ENCODE measurements at regions not wholly inside any gene's neighbourhood (a gene's known extent, or its start where the extent isn't known, plus 50 kb on each side); places are given as distances from the start of the nearest gene placed in this dataset.

DNA sequence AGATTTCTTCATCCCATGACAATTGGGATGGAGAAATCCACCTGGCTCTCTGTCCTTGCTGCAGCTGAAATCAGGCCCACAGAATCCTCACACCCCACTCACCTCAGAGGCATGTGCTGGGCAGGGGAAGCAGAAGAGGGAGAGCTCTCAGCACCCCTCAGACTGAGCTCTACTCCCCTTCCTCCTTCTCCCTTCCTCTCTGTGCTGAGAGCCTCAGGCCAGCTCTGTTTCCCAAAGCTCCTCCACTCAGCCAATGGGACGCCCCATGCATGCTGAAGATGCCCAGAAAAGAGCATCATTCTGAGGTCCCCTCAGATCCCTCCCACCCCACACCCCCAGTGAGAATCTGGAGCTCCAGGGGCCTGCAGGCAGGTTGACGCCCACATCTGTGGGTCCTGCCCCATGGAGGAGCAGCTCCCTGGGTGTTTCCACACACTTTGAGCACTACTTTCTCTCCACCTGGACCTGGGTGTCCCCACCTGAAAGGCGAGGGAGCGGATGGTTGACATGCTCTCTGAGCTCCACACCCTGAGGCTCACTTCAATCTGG, 637.7 kb upstream of the ID2 start:
- no peak for DNase-seq (ENCODE audit: low read depth in 3 of 3)

DNA sequence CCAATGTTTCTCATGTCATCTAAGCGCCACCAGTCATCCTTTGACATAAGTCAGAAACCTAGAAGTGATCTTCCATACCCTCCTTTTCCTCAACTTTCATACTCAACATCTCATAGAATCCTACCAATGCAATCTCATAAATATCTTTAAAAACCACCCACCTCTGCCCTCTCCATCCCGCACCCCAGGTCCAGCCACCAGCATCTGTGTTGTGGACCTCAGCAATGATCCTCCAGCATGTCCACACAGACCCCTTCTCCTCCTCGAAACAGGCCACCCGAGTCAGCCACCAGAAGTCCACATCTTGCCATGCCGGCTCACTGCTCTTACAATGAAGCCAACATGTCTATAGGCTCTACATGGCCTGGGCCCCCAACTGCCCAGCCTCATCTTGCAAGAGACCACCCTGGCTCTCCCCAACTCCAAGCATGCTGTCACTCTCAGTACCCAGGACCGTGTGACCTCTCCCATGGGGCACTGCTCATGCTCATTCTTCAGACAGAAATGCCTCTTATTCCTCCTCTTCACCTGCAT, 636.7 kb upstream of the ID2 start:
- DNase-seq (ENCODE audit: low read depth in 3 of 3), result no peak

DNA sequence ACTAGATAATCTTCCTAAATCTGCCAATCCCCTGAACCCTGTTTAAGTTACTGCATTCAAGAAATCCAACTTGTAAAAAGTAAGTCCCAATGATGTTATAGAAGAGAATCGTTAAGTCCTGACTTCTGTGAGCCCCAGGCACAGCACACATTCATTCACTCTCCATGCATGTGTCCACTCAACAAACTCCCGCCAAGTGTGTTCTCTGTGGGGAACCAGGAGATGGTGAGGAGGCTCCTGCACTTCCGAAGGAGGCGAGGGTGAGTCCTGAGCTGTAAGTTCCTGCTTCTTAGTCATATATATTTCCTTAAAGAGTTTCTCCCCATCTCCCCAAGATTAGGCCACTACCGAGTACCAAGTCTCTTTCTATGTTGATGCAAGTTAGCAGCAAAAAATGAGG, 635.0 kb upstream of the ID2 start:
- no peak for DNase-seq (ENCODE audit: low read depth in 3 of 3)

DNA sequence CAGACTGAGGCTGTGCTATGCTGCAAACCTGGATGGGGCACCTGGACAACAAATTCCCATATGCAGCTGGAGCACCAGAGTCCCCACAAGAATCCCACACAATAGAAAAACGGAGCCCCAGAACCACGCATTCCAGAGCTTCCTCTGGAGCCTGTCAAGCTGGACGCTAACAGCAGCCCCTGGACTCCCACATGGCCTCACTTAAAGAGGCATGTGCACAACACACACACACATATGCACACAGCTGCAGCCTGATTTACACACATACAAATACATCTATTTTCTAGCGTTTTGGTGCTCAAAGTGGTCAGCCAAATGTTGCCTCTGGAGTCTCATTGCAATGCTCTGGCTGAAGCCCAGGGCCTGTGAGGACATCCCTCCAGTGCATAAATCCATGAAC, 632.7 kb upstream of the ID2 start:
- DNase-seq (ENCODE audit: low read depth in 3 of 3), result no peak

DNA sequence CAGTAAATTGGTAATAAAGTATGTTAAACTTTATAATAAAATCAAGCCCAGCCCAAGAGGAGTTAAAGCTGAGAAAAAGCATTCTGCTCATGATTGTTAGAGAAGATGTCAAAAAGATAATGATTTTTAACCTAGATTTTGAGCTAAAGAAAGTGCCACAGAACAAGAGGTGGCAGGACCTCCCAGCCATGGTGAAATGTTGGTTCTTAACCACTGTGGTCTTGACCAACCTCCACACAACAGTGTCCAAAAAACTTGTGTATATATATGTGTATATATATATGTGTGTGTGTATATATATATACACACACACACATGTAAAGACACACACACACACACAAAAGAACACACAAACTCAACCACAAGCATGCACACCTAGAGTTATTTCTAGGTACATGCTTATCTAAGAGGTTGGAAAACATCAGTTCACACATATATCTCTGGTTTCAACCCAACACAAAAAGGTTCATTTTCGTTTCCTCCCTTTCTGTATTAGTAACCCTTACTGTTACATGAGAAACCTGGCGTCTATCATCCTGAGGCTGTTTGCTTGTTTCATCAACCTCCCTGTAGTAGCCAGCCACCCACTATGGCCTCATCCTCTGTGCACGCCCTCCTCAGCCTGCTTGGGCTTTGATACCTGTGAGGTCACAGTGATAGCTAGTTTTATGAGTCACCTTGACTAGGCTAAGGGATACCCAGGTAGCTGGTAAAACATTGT, 631.8 kb upstream of the ID2 start:
- DNase-seq (ENCODE audit: low read depth in 3 of 3), result peak in 1 of 3 experiments; percentile 18

DNA sequence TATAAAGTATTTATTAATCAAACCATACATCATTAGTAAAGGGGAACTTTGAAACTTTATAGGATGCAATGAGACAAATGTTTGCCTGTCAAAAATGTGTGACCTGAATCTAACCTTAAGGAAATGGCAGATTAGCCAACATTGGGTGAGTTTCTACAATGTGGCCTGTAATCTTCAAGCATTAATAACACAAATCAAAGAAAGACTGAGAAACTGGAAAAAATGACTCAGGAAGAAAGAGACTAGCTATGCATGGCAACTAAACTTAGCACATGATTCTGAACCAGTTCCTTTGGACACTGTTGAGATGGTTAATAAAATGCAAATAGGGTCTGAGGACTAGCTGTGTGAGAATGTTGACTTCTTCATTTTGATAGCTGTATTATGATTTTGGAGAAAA, 628.6 kb upstream of the ID2 start:
- DNase-seq (ENCODE audit: low read depth in 3 of 3), result no peak

DNA sequence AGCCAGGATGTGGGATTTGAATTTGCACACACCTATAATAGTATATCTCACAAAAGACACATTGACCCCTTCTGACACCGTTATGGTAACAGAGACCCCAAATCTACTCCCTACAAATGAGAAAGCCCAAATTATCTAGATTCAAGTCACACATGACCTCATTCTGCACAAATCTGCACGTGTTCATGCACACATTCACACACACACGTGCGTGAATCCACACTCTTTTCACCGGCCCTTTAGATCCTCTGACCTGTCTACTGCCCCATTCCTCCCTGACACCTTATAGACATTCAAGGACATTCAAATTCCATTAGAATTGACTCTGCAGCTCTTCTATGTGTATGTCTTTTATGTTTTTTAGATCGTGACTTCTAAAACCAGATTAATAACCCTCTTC, 627.8 kb upstream of the ID2 start:
- DNase-seq (ENCODE audit: low read depth in 3 of 3), result no peak

DNA sequence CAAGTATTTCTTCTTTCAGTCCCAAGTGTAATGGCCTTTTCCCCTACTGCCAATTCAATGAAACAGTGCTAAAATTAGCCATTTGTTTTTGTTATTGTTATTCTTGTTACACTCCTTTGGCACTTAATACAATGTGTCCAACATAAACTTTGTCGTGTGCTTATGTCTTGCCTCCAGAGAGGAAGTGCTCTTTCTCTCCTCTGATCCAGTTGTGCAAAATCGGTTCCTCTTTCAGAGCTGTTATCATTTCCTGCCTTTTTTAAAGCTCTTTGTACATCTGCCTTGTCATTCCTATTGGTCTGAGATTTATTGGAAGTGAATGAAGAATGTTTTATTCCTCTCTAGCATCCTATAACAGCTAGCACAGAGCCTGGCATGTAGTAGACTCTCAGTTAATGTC, 623.2 kb upstream of the ID2 start:
- DNase-seq (ENCODE audit: low read depth in 3 of 3), result no peak

DNA sequence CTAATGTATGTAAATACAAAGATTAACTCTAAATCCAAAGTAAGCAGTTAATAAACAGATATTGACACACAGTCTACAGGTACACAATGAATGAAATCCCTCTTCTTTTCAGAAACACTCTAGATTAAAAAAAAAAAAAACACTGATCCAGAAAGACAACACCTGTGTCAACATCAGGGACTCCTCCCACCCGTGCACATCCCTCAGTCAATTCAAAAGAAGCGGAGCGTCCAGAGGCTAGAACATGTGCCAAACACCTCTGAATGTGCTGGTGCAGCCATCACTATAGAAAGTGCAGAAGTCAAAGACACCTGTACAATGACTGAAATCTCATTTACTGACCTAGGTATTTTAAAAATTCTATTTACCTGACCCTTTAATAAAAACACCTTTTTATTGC, 622.6 kb upstream of the ID2 start:
- no peak for DNase-seq (ENCODE audit: low read depth in 3 of 3)

DNA sequence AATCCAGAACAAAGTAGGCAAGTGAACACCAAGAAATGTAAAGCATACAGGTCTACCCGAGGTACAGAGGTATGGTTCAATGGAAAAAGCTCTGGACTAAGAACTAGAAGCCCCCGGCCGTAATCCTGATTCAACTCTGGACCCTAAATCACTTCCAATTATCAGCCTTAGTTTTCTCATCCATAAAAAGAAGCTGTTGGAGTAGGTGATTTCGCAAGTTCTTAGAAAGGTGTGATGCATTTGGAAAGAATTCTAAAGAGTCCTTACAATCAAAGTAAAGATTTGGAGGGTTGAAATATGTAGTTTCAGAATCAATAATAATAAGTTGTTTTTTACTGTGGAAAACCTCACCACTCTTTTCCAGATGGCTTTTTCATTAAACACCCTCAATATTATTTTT, 622.1 kb upstream of the ID2 start:
- DNase-seq (ENCODE audit: low read depth in 3 of 3), result no peak

DNA sequence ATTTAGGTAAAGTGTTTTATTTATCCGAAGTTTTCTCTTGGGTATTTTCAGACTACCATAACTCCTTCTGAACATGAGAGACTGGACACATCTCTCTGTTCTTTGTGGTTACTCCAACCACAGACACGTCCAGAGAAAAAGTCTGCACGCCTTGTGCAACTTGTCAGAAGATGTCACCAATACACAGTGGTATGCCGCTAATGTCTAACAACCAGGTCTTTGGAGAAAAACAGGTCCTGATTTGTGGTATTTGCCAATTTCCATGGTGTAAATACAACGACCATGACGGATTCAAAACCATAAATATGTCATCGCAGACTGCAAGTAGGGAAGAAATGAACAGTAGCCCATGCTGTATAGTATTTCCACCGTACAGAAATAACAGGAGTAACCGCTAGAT, 620.6 kb upstream of the ID2 start:
- no peak for DNase-seq (ENCODE audit: low read depth in 3 of 3)

DNA sequence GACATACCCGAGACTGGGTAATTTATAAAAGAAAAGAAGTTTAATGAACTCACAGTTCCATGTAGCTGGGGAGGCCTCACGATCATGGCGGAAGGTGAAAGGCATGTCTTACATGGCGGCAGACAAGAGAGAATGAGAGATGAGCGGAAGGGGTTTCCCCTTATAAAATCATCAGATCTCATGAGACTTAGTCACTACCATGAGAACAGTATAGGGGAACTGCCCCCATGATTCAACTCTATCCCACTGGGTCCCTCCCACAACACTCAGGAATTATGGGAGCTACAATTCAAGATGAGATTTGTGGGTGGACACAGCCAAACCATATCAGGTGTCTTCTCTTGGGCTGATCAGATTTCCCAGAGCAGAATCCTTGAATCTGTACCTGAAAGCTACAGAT, 617.3 kb upstream of the ID2 start:
- DNase-seq (ENCODE audit: low read depth in 3 of 3), result no peak

DNA sequence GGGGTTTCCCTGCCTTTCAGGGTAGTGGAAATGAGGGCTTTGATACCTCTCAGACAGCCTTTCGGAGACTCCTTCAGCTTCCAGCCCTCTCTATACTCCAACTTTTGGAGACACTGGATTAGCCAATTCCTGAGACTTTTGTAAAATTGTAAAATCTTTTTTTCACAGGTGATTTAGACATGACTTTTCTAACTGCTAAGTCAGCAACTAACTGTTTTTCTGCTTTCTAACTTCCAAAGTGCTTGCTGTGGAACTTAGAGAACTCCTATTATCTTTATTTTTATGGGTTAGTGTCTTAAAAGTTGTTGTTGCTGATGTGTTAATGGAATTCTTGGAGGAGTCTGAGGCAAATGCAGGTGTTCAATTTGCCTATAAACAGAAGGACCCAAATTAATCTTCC, 616.7 kb upstream of the ID2 start:
- no peak for DNase-seq (ENCODE audit: low read depth in 3 of 3)

DNA sequence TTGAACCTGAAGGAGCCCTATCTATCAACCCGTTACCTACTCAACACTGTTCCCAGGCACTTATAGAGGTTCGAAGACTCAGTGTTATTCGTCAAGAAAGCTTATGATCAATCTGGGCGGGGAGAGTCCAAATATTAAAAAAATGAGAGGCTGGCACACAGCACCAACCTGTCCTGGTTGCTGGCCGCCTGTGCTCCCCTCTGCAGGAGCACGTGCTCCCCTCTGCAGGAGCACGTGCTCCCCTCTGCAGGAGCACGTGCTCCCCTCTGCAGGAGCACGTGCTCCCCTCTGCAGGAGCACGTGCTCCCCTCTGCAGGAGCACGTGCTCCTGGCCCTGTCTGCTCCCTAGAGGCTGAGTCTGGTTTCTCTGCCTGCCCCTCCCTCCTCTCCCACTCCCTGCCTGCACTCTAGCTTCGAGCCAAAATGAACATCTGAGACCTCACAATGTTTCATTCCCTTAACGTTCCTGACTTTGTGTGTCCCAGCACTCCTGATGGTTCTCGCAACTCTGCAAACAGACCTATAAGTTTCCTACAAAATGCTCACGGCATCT, 614.0 kb upstream of the ID2 start:
- DNase-seq (ENCODE audit: low read depth in 3 of 3), result no peak

DNA sequence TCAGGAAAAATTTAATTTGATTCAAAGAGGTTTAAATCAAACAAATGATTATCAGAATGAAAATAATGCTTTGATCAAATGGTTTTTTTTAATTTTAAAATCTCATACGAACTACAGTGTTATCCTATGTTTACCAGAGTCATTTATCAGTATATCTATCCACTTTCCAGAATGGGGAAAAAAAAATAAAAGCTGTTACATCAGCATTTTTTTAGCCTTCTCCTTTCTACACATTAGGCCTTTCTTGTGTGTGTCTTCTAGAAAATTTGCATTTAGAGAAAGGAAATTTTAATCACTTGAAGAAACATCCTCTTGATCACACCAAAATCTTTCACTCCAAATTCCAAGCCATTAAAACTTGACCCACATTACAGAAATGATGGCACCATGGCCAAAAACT, 608.9 kb upstream of the ID2 start:
- DNase-seq (ENCODE audit: low read depth in 3 of 3), result no peak

DNA sequence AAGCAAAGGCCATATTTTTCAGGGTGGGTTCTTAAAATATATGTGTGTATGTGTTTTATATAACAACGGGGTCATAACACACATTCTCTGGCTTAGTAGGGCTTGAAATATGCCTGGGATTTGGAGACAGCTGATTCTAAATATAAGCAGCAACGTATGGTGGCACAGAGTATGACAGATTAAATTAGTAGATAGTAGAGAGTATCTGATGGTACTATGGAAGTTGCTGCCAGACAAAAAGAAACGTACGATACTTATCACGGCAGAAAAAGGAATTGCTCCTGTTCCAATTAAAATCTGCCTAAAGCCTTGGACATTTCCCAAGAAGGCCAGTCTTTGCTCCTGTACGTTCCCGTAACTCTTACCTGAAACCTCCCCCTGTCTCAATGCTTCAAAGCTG, 607.9 kb upstream of the ID2 start:
- no peak for DNase-seq (ENCODE audit: low read depth in 3 of 3)

DNA sequence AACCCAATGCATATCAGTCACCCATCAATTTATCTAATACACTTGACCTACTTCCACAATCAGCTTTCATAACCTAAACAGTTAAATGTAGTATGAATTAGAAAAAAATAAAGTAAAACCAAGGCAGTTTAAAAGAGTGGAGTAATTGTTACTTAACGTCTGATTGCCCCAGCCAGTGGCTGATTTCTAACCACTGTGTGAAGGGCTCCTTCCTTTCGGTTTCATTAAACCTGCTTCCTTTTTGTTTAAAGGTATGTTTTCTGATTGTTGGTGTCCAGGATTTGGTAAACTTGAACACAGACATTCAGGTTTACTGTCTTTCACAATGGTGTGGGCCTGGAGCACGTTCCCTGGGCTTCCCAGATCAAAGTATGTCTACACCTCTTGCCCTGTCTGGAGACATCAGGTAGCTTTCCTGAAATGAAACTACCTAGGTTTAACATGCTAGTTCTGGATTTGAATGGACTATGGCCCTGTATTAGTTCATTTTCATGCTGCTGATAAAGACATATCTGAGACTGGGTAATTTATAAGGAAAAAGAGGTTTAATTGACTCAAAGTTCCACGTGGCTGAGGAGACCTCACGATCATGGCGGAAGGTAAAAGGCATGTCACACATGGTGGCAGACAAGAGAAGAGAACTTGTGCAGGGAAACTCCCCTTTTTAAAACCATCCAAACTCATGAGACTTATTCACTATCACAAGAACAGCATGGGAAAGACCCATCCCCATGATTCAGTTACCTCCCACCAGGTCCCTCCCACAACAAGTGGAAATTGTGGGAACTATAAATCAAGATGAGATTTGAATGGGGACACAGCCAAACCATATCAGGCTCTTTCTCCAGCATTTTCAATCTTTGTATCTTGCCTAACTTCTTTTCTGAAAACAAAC, 605.2 kb upstream of the ID2 start:
- no peak for DNase-seq (ENCODE audit: low read depth in 3 of 3)

DNA sequence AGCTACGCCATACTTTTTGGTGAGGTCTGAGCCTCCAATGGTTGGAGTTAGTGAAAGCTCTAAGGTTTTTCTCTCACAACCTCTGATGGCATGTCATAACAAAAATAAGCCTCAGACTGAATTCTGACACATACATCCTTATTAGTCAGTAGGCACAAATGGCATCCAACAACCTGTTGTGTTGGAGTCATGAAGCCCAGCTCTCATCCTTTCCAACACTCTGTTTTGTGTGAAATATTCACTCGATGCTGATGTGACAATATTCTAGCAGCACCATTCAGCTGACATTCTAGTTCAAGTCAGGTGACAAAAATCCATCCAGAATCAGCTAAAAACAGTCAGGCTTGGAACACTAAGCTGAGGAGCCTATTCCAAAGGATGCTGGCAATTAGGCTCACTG, 603.2 kb upstream of the ID2 start:
- no peak for DNase-seq (ENCODE audit: low read depth in 3 of 3)

DNA sequence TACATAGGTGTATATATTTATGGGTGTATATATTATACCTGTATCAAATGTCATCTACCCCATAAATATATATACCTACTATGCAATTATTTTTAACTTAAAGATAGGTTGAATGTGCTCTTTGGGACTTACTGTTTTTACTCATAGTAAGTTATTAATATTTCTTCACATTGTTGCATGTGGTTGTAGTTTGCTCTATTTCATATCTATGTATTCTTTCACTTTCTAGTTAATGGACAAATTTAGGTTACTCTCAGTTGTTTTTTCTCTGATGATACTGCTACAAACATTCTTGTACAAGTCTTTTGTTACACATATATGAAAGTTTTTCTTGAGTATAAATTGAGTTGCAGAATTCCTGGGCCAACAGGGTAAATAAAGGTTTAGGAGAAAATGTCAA, 601.8 kb upstream of the ID2 start:
- DNase-seq (ENCODE audit: low read depth in 3 of 3), result no peak

DNA sequence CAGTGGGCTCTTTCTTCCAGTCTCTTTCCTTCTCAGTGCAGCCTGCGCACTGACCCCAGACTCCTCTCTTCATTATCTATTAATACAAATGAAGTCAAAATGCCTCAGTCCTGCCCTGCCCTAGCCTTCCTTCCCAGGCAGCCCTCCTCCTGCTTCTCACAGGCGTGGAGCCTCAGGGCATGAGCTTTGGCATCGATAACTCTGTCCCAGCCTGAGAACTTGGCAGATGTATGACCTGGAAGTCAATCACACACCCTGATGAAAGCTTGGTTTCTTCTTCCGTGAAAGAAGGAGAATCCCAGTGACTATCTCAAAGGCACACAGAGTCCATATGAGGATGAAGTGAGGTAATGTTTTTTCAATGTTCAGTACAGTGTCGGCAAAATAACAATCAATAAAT, 600.7 kb upstream of the ID2 start:
- DNase-seq (ENCODE audit: low read depth in 3 of 3), result no peak

DNA sequence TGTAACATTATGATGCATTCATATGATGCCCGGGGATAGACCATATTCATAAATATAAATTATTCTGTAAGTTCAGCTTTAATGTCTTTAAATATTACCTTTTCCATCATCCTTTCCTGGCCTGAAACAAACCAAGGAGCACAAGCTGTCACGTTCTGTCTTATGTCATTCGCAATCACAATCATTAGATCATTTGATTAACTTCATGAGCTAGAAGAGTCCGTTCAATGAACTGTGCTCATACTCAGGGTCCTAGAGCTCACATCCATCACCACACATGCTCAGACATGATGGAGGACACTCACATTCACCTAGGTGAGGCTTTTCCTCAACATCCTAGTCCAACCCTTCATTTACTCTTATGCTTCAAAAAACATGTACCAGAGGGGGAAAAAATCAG, 599.0 kb upstream of the ID2 start:
- DNase-seq (ENCODE audit: low read depth in 3 of 3), result no peak

DNA sequence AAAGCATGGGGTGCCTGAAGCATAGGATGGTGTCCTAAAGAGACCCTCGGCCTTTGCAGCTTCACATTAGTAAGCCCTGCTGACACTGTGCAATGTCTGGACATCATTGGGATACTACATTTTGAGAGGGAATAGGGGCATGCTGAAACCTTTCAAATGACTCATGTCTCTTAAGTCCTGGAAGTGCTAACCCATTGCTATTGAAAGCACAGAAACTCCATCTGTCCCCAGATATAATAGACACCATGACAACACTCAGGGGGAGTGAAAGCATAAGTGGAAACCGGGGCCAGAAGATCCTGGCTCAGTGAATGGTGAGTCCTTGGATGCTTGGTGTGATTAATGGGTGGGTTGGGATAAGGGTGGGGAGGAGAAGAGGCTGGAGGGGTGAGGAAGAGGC, 595.5 kb upstream of the ID2 start:
- DNase-seq (ENCODE audit: low read depth in 3 of 3), result no peak
